ENCODE measurements at regions not wholly inside any gene's neighbourhood (a gene's known extent, or its start where the extent isn't known, plus 50 kb on each side); places are given as distances from the start of the nearest gene placed in this dataset.

DNA sequence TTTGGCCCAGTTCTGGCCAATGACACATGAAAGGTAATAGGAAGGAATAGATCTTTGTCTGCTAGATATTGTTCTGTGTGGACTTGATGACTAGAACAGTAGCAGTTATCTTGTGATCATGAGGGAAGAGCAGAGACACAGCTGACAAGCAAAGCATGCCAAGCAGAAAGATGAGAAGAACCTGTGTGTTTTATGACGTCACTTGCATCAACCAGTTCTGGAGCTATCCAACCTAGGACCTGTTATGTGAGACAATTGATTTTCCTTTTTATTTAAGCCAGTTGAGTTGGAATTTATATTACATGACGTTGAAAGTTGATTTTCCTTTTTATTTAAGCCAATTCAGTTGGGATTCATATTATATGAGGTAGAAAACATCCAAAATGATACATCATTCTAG is 143.2 kb downstream of the MCHR2 start (continued):
- TF ChIP-seq, protein P1, sequence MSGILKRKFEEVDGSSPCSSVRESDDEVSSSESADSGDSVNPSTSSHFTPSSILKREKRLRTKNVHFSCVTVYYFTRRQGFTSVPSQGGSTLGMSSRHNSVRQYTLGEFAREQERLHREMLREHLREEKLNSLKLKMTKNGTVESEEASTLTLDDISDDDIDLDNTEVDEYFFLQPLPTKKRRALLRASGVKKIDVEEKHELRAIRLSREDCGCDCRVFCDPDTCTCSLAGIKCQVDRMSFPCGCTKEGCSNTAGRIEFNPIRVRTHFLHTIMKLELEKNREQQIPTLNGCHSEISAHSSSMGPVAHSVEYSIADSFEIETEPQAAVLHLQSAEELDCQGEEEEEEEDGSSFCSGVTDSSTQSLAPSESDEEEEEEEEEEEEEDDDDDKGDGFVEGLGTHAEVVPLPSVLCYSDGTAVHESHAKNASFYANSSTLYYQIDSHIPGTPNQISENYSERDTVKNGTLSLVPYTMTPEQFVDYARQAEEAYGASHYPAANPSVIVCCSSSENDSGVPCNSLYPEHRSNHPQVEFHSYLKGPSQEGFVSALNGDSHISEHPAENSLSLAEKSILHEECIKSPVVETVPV (CRISPR knock-in tag; IDR thresholded peaks at IDR 0.05), result no peak
- TF ChIP-seq ISL1 (CRISPR knock-in tag; IDR thresholded peaks at IDR 0.05) (no peak), TOX (CRISPR knock-in tag; IDR thresholded peaks at IDR 0.05; ENCODE audit: borderline replicate concordance) (no peak)

DNA sequence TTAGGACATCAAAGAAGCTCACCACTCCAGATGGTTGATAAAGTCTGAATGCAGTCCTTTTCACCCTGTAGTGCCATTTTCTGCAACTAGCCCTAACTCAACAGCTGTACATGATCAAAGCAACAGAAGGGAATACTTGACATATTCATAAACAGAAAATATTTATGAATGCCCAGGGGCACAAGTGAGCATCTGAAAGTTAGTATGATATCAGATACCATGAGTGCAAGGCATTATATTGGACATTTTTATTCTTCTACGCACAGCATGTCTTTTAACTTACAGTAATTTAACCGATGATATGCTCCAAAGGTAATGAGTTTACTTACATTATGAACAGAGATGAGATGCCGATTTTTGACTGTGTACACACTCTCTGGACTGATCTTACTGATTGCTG is 142.0 kb downstream of the MCHR2 start:
- TF ChIP-seq, protein P2, sequence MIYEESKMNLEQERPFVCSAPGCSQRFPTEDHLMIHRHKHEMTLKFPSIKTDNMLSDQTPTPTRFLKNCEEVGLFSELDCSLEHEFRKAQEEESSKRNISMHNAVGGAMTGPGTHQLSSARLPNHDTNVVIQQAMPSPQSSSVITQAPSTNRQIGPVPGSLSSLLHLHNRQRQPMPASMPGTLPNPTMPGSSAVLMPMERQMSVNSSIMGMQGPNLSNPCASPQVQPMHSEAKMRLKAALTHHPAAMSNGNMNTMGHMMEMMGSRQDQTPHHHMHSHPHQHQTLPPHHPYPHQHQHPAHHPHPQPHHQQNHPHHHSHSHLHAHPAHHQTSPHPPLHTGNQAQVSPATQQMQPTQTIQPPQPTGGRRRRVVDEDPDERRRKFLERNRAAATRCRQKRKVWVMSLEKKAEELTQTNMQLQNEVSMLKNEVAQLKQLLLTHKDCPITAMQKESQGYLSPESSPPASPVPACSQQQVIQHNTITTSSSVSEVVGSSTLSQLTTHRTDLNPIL (CRISPR knock-in tag; IDR thresholded peaks at IDR 0.05; ENCODE audit: low read depth), result no peak
- TF ChIP-seq GLIS3 (CRISPR knock-in tag; IDR thresholded peaks at IDR 0.05), result no peak
- TF ChIP-seq, protein P1 (CRISPR knock-in tag; IDR thresholded peaks at IDR 0.05), result no peak
- no peak for TF ChIP-seq ISL1 (CRISPR knock-in tag; IDR thresholded peaks at IDR 0.05)
- no peak for TF ChIP-seq TCF4 (CRISPR knock-in tag; IDR thresholded peaks at IDR 0.05; ENCODE audit: borderline replicate concordance)
- no peak for TF ChIP-seq RARB (CRISPR knock-in tag; IDR thresholded peaks at IDR 0.05)
- TF ChIP-seq OSR1 (CRISPR knock-in tag; IDR thresholded peaks at IDR 0.05), result no peak
- no peak for TF ChIP-seq ZFP3 (CRISPR knock-in tag; IDR thresholded peaks at IDR 0.05)
- TF ChIP-seq, protein P3, sequence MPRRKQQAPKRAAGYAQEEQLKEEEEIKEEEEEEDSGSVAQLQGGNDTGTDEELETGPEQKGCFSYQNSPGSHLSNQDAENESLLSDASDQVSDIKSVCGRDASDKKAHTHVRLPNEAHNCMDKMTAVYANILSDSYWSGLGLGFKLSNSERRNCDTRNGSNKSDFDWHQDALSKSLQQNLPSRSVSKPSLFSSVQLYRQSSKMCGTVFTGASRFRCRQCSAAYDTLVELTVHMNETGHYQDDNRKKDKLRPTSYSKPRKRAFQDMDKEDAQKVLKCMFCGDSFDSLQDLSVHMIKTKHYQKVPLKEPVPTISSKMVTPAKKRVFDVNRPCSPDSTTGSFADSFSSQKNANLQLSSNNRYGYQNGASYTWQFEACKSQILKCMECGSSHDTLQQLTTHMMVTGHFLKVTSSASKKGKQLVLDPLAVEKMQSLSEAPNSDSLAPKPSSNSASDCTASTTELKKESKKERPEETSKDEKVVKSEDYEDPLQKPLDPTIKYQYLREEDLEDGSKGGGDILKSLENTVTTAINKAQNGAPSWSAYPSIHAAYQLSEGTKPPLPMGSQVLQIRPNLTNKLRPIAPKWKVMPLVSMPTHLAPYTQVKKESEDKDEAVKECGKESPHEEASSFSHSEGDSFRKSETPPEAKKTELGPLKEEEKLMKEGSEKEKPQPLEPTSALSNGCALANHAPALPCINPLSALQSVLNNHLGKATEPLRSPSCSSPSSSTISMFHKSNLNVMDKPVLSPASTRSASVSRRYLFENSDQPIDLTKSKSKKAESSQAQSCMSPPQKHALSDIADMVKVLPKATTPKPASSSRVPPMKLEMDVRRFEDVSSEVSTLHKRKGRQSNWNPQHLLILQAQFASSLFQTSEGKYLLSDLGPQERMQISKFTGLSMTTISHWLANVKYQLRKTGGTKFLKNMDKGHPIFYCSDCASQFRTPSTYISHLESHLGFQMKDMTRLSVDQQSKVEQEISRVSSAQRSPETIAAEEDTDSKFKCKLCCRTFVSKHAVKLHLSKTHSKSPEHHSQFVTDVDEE (CRISPR knock-in tag; IDR thresholded peaks at IDR 0.05), result no peak
- TF ChIP-seq ZFP30 (CRISPR knock-in tag; IDR thresholded peaks at IDR 0.05), result no peak
- TF ChIP-seq PPARA (CRISPR knock-in tag; IDR thresholded peaks at IDR 0.05; ENCODE audit: borderline replicate concordance), result no peak
- no peak for TF ChIP-seq CSDC2 (CRISPR knock-in tag; IDR thresholded peaks at IDR 0.05)
- TF ChIP-seq, protein P4, sequence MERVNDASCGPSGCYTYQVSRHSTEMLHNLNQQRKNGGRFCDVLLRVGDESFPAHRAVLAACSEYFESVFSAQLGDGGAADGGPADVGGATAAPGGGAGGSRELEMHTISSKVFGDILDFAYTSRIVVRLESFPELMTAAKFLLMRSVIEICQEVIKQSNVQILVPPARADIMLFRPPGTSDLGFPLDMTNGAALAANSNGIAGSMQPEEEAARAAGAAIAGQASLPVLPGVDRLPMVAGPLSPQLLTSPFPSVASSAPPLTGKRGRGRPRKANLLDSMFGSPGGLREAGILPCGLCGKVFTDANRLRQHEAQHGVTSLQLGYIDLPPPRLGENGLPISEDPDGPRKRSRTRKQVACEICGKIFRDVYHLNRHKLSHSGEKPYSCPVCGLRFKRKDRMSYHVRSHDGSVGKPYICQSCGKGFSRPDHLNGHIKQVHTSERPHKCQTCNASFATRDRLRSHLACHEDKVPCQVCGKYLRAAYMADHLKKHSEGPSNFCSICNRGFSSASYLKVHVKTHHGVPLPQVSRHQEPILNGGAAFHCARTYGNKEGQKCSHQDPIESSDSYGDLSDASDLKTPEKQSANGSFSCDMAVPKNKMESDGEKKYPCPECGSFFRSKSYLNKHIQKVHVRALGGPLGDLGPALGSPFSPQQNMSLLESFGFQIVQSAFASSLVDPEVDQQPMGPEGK (CRISPR knock-in tag; IDR thresholded peaks at IDR 0.05; ENCODE audit: borderline replicate concordance), result no peak
- TF ChIP-seq ZNF565 (CRISPR knock-in tag; conservative IDR thresholded peaks at IDR 0.05; ENCODE audit: low read depth), result no peak
- no peak for TF ChIP-seq BACH2 (CRISPR knock-in tag; IDR thresholded peaks at IDR 0.05; ENCODE audit: borderline replicate concordance)
- no peak for TF ChIP-seq ZNF8 (CRISPR knock-in tag; IDR thresholded peaks at IDR 0.05)
- TF ChIP-seq TOX (CRISPR knock-in tag; IDR thresholded peaks at IDR 0.05; ENCODE audit: borderline replicate concordance), result no peak
- TF ChIP-seq SNAI2 (CRISPR knock-in tag; IDR thresholded peaks at IDR 0.05), result no peak
- TF ChIP-seq ZNF70 (CRISPR knock-in tag; IDR thresholded peaks at IDR 0.05), result no peak
- ATAC-seq, result no peak

DNA sequence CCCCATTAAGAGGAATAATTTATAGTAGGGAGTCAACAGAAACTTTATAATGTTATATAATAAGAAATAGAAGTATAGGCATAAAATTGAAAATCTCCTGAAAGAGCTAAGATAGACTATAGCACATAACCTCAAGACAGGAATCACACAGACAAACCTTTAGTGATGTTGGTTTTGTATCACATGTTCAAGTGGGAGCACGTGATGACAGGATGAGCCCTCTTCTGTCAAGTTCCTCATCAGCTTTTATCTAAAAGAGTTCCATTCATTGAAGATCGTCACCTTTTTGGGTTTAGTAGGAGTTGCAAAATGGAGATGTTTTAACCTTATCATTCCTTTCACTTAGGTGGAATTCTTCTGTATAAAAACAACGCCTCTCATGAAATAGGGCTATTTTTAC is 127.0 kb downstream of the MCHR2 start:
- no peak for ATAC-seq
- TF ChIP-seq TCF4 (CRISPR knock-in tag; IDR thresholded peaks at IDR 0.05; ENCODE audit: borderline replicate concordance) (no peak), TOX (CRISPR knock-in tag; IDR thresholded peaks at IDR 0.05; ENCODE audit: borderline replicate concordance) (no peak), ZC3H10 (CRISPR knock-in tag; IDR thresholded peaks at IDR 0.05) (no peak)

Data from SK-N-SH treated with all-trans-retinoic acid at 6 μM for 48 hours (cell line).